ENCODE measurements at regions not wholly inside any gene's neighbourhood (a gene's known extent, or its start where the extent isn't known, plus 50 kb on each side); places are given as distances from the start of the nearest gene placed in this dataset.

DNA sequence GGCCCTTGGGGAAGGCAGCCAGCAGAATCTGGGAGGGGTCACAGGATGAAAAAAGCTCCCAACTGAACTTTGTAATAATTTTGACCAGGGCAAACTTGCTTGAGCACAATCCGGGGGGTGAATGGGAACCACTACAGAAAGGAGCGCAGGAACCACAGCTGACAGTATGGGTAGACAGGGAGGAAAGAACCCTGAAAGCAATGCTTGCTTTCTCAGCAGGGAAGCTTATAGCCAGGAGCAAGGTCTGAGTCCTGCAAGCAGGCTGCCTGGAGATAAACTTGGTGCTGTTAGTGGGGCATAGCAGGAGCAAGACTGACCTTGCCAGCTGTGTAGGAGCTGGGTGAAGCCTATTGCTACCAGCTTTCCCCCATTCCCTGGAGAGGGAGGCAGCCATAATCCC, 195.2 kb downstream of the MTCL1 start:
- Histone ChIP-seq H2AFZ (ENCODE audit: low read depth, low read length) (no peak overlapping the region), H3K18ac (ENCODE audit: low read depth in 1 of 2, low read length in 2 of 2) (no peak overlapping the region), H2BK120ac (ENCODE audit: low read depth, low read length) (no peak overlapping the region), H3K23ac (ENCODE audit: low read length in 2 of 2) (no peak overlapping the region), H3K36me3 (ENCODE audit: control insufficient read depth in 1 of 2, insufficient read depth in 2 of 2, low read depth in 1 of 2, low read length in 2 of 2) (no peaks in the 10 kb centered on the region), H3K27ac (ENCODE audit: low read length, poor library complexity, severe bottlenecking) (no peak overlapping the region), H3K9ac (ENCODE audit: low read length) (no peak overlapping the region), H2BK12ac (ENCODE audit: low read length in 2 of 2) (no peak overlapping the region), H3K79me1 (replicated peaks; ENCODE audit: low read length, poor library complexity, severe bottlenecking) (no peaks in the 10 kb centered on the region), H2AK5ac (ENCODE audit: low read length, severe bottlenecking) (no peak overlapping the region), H4K8ac (ENCODE audit: low read length) (no peak overlapping the region), H3K14ac (ENCODE audit: low read length in 2 of 2) (no peak overlapping the region), H4K91ac (ENCODE audit: low read length) (no peak overlapping the region), H3K4me1 (ENCODE audit: control insufficient read depth, insufficient read depth, low read depth, low read length) (no peaks in the 10 kb centered on the region), H3K9me3 (ENCODE audit: control insufficient read depth, low read length) (peaks cover 16% of the 10 kb centered on the region), H3K27me3 (ENCODE audit: control insufficient read depth in 1 of 2, insufficient read depth in 1 of 2, low read length in 2 of 2) (no peaks in the 10 kb centered on the region), H2BK15ac (ENCODE audit: low read depth, poor library complexity, severe bottlenecking) (no peak overlapping the region), H3K4me3 (ENCODE audit: insufficient read depth in 1 of 2, low read depth in 1 of 2, low read length in 2 of 2) (no peak overlapping the region), H3K4me2 (ENCODE audit: low read length, poor library complexity, severe bottlenecking) (no peak overlapping the region), H2BK5ac (ENCODE audit: low read depth, low read length, poor library complexity, severe bottlenecking) (no peak overlapping the region), H3K4ac (ENCODE audit: low read depth in 1 of 2, low read length in 2 of 2) (no peak overlapping the region)
- no peak for DNase-seq
- 68% methylated on average over 2 of the region's 2 CpGs for WGBS

DNA sequence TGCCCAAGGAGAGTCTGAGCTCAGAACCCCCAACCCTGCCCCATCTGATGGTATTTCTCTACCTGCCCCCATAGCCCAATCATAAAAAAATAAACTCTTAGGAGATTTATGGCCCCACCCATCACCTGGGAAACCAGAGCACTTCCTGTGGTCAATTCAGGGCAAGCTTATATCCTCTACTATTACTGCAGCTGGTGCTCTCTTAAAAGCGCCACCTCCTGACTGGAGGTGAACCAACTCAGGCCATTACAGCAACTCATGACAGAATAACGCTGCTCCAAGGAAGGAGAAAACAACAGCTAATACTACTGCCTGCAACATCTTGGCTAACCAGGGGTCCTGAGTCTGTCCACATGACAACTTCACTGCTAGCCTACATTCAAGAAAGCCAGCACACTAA, 195.7 kb downstream of the MTCL1 start:
- Histone ChIP-seq H2BK120ac (ENCODE audit: low read depth, low read length) (no peak overlapping the region), H3K9me3 (ENCODE audit: control insufficient read depth, low read length) (peaks cover 16% of the 10 kb centered on the region), H2AFZ (ENCODE audit: low read depth, low read length) (no peak overlapping the region), H2BK12ac (ENCODE audit: low read length in 2 of 2) (no peak overlapping the region), H4K8ac (ENCODE audit: low read length) (no peak overlapping the region), H3K27me3 (ENCODE audit: control insufficient read depth in 1 of 2, insufficient read depth in 1 of 2, low read length in 2 of 2) (no peaks in the 10 kb centered on the region), H3K4ac (ENCODE audit: low read depth in 1 of 2, low read length in 2 of 2) (no peak overlapping the region), H3K4me3 (ENCODE audit: insufficient read depth in 1 of 2, low read depth in 1 of 2, low read length in 2 of 2) (no peak overlapping the region), H3K36me3 (ENCODE audit: control insufficient read depth in 1 of 2, insufficient read depth in 2 of 2, low read depth in 1 of 2, low read length in 2 of 2) (no peaks in the 10 kb centered on the region), H3K23ac (ENCODE audit: low read length in 2 of 2) (no peak overlapping the region), H2BK15ac (ENCODE audit: low read depth, poor library complexity, severe bottlenecking) (no peak overlapping the region), H4K91ac (ENCODE audit: low read length) (no peak overlapping the region), H3K18ac (ENCODE audit: low read depth in 1 of 2, low read length in 2 of 2) (no peak overlapping the region), H2BK5ac (ENCODE audit: low read depth, low read length, poor library complexity, severe bottlenecking) (no peak overlapping the region), H3K14ac (ENCODE audit: low read length in 2 of 2) (no peak overlapping the region), H3K79me1 (replicated peaks; ENCODE audit: low read length, poor library complexity, severe bottlenecking) (no peaks in the 10 kb centered on the region), H3K4me2 (ENCODE audit: low read length, poor library complexity, severe bottlenecking) (no peak overlapping the region), H2AK5ac (ENCODE audit: low read length, severe bottlenecking) (no peak overlapping the region), H3K9ac (ENCODE audit: low read length) (no peak overlapping the region), H3K27ac (ENCODE audit: low read length, poor library complexity, severe bottlenecking) (no peak overlapping the region), H3K4me1 (ENCODE audit: control insufficient read depth, insufficient read depth, low read depth, low read length) (no peaks in the 10 kb centered on the region)
- DNase-seq: no peak
- WGBS: 97% methylated on average over 2 of the region's 2 CpGs

DNA sequence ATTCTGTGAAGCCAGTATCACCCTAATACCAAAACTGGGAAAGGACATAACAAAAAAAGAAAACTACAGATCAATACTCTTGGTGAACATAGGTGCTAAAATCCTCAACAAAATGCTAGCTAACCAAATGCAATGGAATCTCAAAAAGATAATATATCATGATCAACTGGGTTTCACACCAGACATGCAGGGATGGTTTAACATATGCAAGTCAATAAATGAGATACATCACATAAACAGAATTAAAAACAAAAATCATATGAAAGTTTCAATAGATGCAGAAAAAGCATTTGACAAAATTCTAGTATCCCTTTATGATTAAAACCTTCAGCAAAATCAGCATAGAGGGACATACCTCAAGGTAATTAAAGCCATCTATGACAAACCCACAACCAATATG, 198.2 kb upstream of the NDUFV2 start:
- DNase-seq: no peak
- H3K4me1 ChIP-seq (ENCODE audit: control insufficient read depth, insufficient read depth, low read depth, low read length): no peaks in the 10 kb centered on the region
- peaks cover 7% of the 10 kb centered on the region for H3K9me3 ChIP-seq (ENCODE audit: control insufficient read depth, low read length)
- H3K79me1 ChIP-seq (replicated peaks; ENCODE audit: low read length, poor library complexity, severe bottlenecking): no peaks in the 10 kb centered on the region
- H3K9ac ChIP-seq (ENCODE audit: low read length): no peak overlapping the region
- no peak overlapping the region for H3K4me3 ChIP-seq (ENCODE audit: insufficient read depth in 1 of 2, low read depth in 1 of 2, low read length in 2 of 2)
- no peak overlapping the region for H3K27ac ChIP-seq (ENCODE audit: low read length, poor library complexity, severe bottlenecking)
- H2AK5ac ChIP-seq (ENCODE audit: low read length, severe bottlenecking): no peak overlapping the region
- no peaks in the 10 kb centered on the region for H3K27me3 ChIP-seq (ENCODE audit: control insufficient read depth in 1 of 2, insufficient read depth in 1 of 2, low read length in 2 of 2)
- H2BK15ac ChIP-seq (ENCODE audit: low read depth, poor library complexity, severe bottlenecking): no peak overlapping the region
- no peak overlapping the region for H4K91ac ChIP-seq (ENCODE audit: low read length)
- no peak overlapping the region for H3K4ac ChIP-seq (ENCODE audit: low read depth in 1 of 2, low read length in 2 of 2)
- no peak overlapping the region for H4K8ac ChIP-seq (ENCODE audit: low read length)
- no peak overlapping the region for H2AFZ ChIP-seq (ENCODE audit: low read depth, low read length)
- H3K18ac ChIP-seq (ENCODE audit: low read depth in 1 of 2, low read length in 2 of 2): no peak overlapping the region
- no peak overlapping the region for H2BK120ac ChIP-seq (ENCODE audit: low read depth, low read length)
- H2BK12ac ChIP-seq (ENCODE audit: low read length in 2 of 2): no peak overlapping the region
- no peaks in the 10 kb centered on the region for H3K36me3 ChIP-seq (ENCODE audit: control insufficient read depth in 1 of 2, insufficient read depth in 2 of 2, low read depth in 1 of 2, low read length in 2 of 2)
- no peak overlapping the region for H2BK5ac ChIP-seq (ENCODE audit: low read depth, low read length, poor library complexity, severe bottlenecking)
- H3K14ac ChIP-seq (ENCODE audit: low read length in 2 of 2): no peak overlapping the region
- H3K23ac ChIP-seq (ENCODE audit: low read length in 2 of 2): no peak overlapping the region
- no peak overlapping the region for H3K4me2 ChIP-seq (ENCODE audit: low read length, poor library complexity, severe bottlenecking)

DNA sequence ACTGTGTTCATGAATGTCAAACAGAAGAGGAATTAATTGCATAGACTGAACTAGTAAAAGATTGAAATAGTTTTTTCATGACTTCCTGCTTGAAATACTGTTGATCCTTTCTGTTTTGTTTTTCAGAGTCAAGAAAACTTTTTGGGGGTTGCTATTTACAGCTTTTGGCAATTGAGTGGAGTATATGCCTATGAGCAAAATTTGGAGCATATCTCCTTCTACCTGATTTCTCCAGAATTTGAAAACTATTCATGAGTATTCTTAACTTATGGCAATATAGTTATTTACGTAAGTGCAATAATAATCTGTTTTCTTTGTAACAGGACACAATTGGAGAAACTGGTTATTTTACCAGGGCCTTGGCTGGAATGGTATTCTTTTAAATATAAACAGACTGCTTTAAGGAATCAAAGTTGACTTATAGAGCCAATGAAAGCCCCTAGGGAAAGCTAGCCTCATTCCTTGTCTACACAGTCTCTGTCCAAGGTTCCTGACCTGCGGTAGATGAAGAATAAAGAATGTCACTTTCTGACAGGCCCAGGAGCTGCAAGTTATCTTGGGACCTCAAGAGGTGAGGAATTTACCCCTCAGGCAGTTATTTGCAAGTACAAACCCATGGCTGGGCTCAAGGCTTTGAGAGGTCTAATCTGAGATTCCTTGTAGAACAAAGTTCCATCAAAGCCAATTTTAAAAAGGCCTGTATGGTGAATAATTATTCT, 193.5 kb upstream of the NDUFV2 start:
- no peak overlapping the region for H4K91ac ChIP-seq (ENCODE audit: low read length)
- H3K23ac ChIP-seq (ENCODE audit: low read length in 2 of 2): no peak overlapping the region
- no peak overlapping the region for H2BK12ac ChIP-seq (ENCODE audit: low read length in 2 of 2)
- H3K36me3 ChIP-seq (ENCODE audit: control insufficient read depth in 1 of 2, insufficient read depth in 2 of 2, low read depth in 1 of 2, low read length in 2 of 2): no peaks in the 10 kb centered on the region
- no peaks in the 10 kb centered on the region for H3K27me3 ChIP-seq (ENCODE audit: control insufficient read depth in 1 of 2, insufficient read depth in 1 of 2, low read length in 2 of 2)
- H3K4me1 ChIP-seq (ENCODE audit: control insufficient read depth, insufficient read depth, low read depth, low read length): no peaks in the 10 kb centered on the region
- WGBS: 85% methylated on average over 2 of the region's 2 CpGs
- no peak overlapping the region for H3K14ac ChIP-seq (ENCODE audit: low read length in 2 of 2)
- no peak overlapping the region for H2AK5ac ChIP-seq (ENCODE audit: low read length, severe bottlenecking)
- H3K18ac ChIP-seq (ENCODE audit: low read depth in 1 of 2, low read length in 2 of 2): no peak overlapping the region
- no peak overlapping the region for H2BK5ac ChIP-seq (ENCODE audit: low read depth, low read length, poor library complexity, severe bottlenecking)
- no peak overlapping the region for H2BK15ac ChIP-seq (ENCODE audit: low read depth, poor library complexity, severe bottlenecking)
- H2BK120ac ChIP-seq (ENCODE audit: low read depth, low read length): no peak overlapping the region
- no peak overlapping the region for H2AFZ ChIP-seq (ENCODE audit: low read depth, low read length)
- no peak overlapping the region for H3K27ac ChIP-seq (ENCODE audit: low read length, poor library complexity, severe bottlenecking)
- H3K79me1 ChIP-seq (replicated peaks; ENCODE audit: low read length, poor library complexity, severe bottlenecking): no peaks in the 10 kb centered on the region
- no peak overlapping the region for H4K8ac ChIP-seq (ENCODE audit: low read length)
- no peak for DNase-seq
- no peaks in the 10 kb centered on the region for H3K9me3 ChIP-seq (ENCODE audit: control insufficient read depth, low read length)
- H3K9ac ChIP-seq (ENCODE audit: low read length): no peak overlapping the region
- H3K4ac ChIP-seq (ENCODE audit: low read depth in 1 of 2, low read length in 2 of 2): no peak overlapping the region
- no peak overlapping the region for H3K4me3 ChIP-seq (ENCODE audit: insufficient read depth in 1 of 2, low read depth in 1 of 2, low read length in 2 of 2)
- H3K4me2 ChIP-seq (ENCODE audit: low read length, poor library complexity, severe bottlenecking): no peak overlapping the region
